SU-DHL-6 (cell line): ENCODE measurements at regions not wholly inside any gene's neighbourhood (a gene's known extent, or its start where the extent isn't known, plus 50 kb on each side); places are given as distances from the start of the nearest gene placed in this dataset.

Source experiments
- CTCF ChIP-seq: fragments of 200-600 bp; sonication (generic); IDR thresholded peaks from one replicate; pipeline ENCODE4 v1.5.1; 2017; ENCODE audit warnings: antibody characterized with exemption, mild to moderate bottlenecking, low read length, moderate library complexity; ENCODE audit not compliant: insufficient read depth, poor library complexity, severe bottlenecking
- EZH2phosphoT487 ChIP-seq: fragments of 200-600 bp; sonication (generic), shearing (Covaris generic); conservative IDR thresholded peaks from 2 replicates; pipeline ENCODE4 v1.6.1; 2018; ENCODE audit warnings: mild to moderate bottlenecking, antibody characterized with exemption, low read length, moderate library complexity, mixed read lengths

- no peak for TF ChIP-seq CTCF
- TF ChIP-seq EZH2phosphoT487 = no peak
These were observed 90.9 kb downstream of the TMEM121 start for GRCh38 chr14:105617201-105617777.
